COLO668 (cell line): ENCODE measurements at regions not wholly inside any gene's neighbourhood (a gene's known extent, or its start where the extent isn't known, plus 50 kb on each side); places are given as distances from the start of the nearest gene placed in this dataset.
"Not testable (repeated sequence)": the region's sequence is repeated elsewhere in the genome, so short reads cannot be mapped to it uniquely, and the experiment has no call there.

Experiments
- DNase-seq: peaks from one replicate; lab custom pipeline; 2025; ENCODE audit not compliant: unreplicated experiment; lab: John Stamatoyannopoulos, UW

DNA sequence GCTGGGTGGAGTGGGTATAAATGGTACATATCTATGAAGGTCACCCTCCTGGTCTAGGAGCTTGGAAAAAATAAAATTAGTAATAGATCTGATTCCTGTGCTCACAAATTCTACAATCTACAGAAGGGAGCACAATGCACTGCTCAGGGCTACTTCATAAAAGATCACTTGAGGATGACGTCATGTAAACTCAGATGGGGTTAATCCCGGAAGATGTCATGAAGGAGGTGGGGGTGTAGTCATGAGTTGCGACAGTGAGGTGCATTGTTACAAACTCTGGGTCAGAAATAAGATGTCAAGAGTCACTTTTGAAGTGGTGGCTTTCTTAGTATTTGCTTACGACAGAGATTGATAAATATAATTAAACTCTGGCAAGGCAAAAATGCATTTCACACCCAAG lies 68.2 kb downstream of the LHX9 start:
- DNase-seq, result no peak

DNA sequence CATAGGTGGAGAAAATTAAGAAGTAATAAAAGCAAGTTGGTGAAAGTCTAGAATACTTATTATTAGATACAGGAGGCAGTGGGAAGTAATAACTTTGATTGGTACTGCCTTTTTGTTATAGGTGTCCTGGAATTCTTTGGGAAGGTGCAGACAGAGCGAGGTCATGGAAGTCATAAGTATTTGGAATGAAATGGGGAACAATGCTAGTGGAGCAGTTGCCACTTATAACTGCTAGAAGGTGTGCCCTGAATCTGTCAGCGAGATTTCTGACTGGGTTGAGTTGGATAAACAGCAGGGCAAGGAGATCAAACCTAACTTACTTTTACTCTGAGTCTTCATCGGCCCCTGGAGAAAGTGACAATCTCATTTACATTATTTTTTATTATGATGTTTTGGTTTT lies 69.6 kb downstream of the LHX9 start:
- no peak for DNase-seq

DNA sequence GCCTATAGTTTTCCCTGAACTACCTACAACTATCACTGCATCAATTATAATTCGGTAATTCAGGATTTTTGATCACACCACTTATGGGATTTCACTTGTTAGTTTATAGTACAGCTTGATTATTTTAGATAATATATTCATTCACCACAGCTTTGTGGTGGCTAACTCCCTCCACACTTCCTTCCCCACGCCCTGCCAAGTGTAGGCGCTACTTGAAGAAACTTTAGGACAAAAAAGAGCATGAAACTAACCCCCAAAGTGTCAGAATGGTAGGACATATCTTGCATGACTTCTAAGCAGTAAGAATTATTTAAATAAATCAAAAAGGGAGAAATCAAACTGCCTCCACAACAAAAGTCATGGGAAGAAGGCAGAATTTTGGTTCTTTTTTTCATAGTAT lies 70.1 kb downstream of the LHX9 start:
- DNase-seq, result no peak

DNA sequence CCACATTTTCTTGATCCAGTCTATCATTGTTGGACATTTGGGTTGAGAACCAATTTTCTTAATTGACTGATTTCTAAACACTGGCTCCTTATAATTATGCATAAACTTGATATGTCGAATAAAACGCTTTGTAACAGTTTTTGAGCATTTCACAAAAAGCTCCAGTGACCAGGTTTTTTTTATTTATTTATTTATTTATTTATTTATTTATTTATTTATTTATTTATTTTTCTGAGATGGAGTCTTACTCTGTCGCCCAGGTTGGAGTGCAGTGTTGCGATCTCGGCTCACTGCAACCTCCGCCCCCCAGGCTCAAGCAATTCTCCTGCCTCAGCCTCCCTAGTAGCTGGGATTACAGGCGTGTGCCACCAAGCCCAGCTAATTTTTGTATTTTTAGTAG lies 71.4 kb downstream of the LHX9 start:
- not testable (repeated sequence) for DNase-seq

DNA sequence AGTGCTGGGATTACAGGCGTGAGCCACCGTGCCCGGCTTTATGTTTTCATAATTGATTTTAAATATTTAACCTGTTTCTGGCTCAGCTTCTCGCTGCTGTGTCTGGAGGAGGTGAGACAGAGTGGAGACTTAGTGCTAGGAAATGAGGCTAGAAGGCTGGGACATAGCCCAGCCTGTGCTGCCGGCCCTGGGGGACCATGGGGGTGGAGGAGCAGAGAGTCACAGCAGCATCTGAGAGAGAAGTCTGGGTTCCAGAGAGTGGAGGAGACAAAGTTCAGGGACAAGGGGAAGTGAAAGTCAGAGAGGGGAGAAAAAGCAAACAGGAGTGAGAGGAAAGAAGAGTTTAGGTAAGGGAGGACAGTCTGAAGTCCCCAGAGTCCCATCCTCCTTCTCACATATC lies 71.9 kb downstream of the LHX9 start:
- DNase-seq, result no peak

DNA sequence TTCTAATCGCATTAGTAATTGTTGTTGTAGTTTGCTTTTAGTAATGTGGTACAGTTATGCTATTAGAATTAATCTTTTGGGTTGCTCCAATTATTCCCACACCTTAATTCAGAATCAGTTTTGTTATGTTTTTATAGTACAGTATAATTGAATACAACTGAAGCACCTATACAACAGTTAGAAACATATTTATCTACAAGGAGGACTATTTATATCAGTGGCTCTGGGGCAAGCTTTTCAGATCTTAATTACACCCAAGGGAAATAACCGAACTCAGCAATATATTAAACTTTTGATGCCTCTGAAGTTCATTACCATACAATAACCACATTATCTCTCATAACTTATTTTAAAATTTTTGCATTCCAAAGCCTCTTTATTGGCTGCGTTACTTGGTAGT lies 74.4 kb downstream of the LHX9 start:
- no peak for DNase-seq

DNA sequence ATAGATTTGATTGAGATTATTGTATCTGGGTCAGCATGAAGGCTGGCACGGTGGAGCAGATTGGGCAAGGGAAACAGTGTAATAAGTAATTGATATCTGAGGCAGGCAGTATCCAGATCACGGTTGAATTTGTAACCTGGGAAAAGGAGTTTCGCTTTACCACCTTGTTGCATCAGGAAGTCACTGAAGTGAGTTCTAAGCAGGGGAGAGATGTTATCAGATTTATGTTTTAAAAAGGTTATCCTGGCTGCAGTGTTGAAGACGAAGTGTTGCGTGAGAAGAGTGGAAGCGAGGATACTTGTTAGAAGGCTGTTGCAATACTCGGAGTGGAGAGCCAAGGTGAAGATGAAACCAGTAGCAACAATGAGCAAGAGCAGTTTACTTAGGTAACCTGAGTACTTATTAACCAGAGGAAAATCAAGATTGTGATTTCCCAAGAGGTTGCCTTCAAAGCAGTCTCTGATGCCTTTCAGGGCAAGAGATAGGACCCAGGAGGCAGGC lies 77.8 kb downstream of the LHX9 start:
- DNase-seq, result no peak

DNA sequence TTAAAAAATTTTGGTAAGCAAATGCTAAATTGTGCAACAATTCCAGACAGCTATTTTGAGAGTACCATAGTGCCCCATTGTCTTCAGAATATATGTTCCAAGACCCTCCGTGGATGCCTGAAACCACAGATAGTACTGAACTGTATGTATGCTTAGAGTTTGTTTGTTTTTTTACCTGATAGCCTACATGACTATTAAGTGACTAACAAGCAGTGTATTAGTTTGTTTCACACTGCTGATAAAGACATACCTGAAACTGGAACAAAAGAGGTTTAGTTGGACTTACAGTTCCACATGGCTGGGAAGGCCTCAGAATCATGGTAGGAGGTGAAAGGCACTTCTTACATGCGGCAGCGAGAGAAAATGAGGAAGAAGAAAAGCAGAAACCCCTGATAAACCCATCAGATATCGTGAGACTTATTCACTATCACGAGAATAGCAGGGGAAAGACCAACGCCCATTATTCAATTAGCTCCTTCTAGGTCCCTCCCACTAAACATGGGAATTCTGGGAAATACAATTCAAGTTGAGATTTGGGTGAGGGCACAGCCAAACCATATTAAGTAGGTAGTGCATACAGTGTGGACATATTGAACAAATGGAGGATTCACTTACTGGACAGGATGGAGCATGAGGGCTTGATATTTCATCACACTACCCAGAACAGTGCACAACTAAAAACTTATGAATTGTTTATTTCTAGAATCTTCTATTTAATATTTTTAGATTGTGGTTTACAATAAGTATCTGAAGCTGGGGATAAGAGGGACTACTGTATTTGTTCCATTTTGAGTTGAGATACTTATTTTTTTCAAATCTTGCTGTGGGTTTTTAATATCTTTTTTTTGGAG lies 78.5 kb downstream of the LHX9 start:
- DNase-seq, result no peak

DNA sequence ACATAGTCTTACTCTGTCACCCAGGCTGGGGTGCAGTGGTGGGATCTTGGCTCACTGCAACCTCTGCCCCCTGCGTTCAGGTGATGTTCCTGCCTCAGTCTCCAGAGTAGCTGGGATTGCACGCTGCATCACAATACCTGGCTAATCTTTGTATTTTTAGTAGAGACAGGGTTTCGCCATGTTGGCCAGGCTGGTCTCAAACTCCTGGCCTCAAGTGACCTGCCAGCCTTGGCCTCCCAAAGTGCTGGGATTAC lies 79.0 kb downstream of the LHX9 start:
- DNase-seq, result not testable (repeated sequence)

DNA sequence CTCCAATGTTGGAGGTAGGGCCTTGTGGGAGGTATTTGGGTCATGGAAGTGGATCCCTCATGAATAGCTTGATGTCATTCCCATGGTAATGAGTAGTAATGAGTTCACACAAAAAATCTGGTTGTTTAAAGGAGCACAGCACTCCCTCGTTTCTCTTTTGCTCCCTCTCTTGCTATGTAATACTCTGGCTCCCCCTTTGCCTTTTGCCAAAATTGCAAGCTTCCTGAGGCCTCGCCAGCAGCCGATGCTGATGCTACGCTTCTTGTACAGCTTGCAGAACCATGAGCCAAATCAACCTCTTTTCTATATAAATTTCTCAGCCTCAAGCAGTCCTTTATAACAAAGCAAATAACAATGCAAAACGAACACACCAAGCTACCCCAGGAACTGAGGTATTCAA lies 80.9 kb downstream of the LHX9 start:
- no peak for DNase-seq

DNA sequence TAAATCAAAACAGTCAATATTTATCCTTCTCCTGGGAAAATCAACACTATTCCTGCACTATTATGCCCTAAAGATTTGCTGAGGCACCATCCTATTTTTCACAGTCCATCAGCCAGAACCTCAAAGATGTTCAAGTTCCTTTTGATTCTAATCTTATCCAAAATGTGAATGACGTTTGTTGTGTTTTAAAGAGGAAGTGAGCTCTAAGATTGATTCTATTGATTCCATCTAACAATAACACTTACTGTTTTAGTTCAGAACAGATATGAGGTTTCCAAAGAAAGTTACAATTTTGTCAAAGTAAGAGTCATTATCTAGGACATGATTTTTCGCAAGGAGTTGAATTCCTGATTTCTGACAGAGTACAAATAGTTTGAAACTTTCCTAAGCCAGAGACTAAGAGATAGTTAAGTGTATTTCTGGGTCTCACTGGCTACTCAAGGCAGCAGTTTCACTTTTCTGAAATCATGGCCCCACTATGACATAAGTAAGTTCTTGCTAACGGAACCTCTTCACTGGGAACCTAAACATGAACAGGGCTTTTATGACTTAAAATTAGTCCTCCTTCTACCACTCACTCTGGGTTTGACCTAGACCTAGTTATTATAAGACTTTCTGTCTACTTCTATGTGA lies 84.7 kb downstream of the LHX9 start:
- no peak for DNase-seq

DNA sequence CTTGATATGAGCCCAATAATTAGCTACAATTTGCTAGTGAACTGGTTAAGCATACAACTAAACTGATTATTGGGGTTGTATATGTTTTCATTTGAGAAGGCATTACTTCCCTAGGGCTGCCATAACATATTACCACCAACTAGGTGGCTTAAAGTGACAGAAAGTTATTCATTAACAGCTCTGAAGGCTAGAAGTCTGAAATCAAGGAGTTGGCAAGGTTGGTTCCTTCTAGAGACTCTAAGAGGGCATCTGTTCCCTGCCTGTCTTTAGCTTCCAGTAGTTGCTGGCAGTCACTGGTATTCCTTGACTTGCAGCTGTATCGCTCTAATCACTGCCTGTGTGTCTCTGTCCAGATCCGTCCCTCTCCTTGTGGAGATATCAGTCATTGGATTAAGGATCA lies 86.3 kb downstream of the LHX9 start:
- no peak for DNase-seq

DNA sequence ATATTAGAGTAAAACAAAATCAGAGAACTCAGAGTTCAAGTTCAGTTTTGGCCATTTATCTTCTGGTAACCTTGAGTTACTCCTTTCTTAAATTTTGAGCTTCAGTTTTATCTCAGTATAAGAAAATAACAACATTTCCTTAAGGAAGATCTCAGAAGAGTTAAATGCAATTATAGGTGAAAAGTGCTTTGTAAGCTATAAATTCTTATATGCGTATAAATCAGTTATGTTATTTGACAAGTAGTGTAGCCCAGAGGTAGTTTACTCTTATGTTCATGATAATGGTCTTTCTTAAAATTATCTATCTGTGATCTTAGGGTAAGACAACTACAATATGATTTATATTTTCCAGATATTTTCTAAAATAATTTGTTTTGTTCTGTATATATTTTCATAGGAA lies 89.8 kb downstream of the LHX9 start:
- DNase-seq, result no peak

DNA sequence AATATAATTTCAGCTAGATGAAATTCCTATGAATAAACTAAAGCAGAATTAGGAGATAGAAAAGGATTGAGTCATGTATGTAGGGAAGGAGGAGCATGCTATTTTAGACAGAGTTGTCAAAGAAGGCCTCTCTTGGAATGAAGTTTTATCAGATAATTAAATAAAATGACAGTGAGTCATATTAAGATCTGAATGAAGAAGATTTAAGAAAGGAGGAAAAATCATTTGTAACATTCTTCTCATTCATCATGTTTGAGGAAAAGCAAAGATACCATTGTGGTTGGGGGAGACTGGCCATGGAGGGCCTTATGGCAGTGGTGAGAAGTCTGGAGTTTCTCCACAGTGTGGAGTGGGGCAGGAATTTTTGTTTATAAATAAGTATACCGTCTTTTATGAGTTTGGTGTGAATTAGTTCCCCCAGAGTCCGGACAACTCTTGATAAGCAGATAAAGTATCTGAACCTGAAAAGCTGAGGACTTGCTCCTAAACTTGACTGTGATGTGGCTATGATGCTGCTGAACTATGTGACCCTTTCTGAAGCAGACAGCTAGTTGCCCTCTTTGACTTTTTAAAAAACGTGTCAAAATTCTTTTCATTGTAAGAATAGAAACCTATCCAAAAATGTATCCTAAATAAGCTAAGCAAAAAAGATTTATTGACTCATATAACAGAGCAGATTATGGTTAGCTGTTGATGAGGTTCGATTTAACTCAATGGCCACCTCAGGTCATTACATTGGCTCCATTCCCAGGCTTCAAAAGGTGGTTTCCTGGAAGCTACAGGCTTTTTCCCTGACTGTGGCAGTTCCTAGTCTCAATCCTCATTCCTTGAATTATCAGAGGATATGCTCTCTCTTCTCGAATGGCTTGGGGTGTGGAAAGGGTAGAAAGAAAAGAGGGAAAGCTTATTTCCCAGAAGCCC lies 90.8 kb downstream of the LHX9 start:
- no peak for DNase-seq

DNA sequence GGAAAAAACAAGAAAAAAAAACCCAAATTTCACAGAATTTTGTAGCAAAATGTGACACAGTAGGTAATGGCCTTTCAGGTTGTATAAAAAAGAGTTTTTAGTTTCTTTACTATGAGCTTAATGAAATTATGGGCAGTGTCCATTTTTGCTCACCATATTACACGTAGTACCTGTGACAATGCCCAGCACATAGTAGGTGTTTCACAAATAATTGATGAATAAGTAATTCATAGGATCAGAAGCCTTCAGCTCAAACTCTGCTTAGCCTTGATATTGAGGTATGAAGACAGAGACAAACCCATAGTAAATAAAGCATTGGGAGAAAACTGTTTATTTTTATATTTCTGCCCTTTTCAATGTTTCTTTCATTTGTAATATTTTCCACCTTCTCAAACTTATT lies 97.2 kb downstream of the LHX9 start:
- DNase-seq, result no peak

DNA sequence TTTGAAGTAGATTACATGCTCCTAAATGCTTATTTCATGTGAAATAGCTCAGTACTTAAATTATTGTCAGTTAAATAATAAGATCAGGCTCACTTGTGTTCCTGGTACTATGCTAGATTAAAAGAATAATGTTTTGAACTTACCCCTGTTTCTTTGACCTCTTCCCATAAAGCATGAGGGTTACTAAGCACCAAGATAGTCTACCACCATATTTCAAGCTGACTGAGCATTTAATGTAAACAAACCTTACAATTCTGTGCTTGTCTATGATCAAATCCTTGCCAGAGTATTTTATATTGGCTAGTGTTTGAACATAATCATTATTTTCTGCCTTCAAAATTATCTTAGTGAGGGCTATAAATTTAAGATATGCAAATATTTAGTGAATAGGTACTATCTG lies 98.1 kb downstream of the LHX9 start:
- DNase-seq, result no peak

DNA sequence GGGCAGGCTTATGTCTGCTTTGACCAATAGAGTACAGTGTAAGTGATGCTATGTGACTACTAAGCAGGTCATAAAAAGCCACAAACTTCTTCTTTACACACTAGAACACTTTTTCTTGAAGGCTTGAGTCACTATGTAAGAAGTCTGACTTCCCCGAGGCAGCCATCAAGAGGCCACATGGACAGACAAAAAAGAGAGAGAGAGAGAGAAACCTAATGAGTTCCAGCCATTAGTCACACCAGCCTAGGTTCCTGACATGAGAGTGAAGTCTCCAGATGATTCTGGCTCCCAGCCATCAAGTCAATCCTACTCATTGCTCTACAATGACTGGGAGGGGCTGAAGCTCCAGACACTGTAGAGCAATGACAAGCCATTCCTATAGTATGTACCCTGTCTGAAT lies 101.4 kb downstream of the LHX9 start:
- no peak for DNase-seq

DNA sequence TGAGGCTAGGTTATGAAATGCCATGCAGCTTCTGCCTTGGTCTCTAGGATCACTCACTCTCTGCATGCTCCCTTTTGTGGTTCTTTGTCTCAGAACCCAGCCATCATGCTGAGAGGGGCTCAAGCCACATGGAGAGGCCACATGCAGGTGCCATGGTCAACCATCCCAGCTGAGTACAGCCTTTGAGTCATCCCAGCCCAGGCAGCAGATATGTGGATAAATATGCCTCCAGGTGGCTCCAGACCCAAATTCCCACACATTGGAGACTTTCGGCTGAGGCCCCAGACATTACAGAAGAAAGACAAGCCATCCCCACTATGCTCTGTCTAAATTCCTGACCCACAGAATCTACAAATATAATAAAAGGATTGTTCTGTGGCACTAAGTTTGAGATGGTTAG lies 102.0 kb downstream of the LHX9 start:
- no peak for DNase-seq

DNA sequence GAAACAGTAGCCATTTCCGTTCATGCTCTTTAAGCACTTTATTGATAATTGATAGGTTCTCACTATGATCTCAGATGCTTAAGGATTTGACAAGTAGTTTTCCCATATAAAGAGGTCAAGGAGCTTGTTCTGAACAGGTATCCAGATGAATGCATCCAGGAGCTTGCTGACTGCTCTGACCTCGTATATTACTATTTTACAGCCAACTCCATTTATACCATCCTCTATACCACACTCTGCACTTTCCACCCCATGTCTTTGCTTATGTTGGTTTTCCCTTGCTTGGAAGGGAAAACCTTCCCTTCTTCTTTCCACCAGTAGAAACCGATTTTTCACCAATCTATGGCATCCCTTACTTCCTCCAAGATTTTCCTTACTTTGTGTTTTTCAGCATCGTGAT lies 107.2 kb downstream of the LHX9 start:
- no peak for DNase-seq

DNA sequence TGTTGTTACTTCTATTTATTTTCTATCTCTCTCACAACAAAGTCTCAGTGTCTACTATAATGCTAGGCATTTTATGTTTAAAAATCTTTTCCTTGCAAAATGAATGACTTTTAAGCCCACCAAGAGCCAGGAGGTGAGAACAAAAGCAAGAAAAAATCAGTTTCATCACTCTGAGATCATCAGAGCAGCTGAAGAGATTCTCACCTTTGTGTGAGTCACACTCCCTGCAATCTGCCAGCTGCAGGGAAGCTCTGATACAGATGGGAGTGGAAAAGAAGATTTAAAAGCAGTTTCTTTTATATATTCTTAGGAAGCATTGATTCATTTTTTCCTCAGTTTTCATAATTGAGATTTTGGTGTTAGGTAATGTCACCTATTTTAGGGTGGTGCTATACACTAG lies 107.6 kb downstream of the LHX9 start:
- no peak for DNase-seq

DNA sequence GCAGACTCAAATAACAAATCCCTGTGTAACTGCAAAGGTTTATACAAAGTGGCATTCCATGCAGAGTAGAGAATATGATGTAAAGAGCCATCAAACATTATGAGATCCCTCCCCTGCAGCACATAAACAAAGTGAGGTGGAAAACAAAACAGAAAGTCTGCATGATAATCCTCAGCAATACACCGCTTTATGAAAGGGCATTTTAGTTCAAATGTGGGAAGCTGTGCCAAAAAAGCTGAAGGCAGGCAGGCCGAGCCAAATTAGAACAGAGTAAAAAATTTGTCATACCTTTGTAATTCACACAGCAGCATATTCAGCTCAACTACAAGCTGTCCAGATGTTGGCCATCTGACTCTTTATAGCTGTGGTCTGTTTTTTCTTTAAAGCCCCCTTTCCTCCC lies 113.5 kb downstream of the LHX9 start:
- DNase-seq, result no peak

DNA sequence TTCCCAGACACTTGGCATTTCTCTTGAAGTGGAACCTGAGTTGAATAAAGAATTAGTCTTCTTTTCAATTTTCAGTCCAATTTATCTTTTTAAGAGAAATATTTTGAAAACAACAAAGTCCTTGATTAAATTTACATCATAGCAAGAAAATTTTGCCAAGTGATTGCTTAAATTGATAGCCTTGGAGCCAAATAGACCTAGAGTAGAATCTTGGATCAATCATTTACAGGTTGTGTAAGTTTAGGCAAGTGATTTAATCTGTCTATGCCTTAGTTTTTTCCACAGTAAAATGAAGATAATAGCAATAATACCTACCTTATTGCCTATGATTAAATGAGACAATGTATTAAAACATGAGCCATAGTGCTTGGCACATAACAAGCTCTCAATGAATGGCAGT lies 113.9 kb downstream of the LHX9 start:
- DNase-seq, result no peak
